K562 (cell line): ENCODE measurements at regions not wholly inside any gene's neighbourhood (a gene's known extent, or its start where the extent isn't known, plus 50 kb on each side); places are given as distances from the start of the nearest gene placed in this dataset.

Experiments used
- BCOR ChIP-seq: fragments of 450-650 bp; IDR thresholded peaks from 2 replicates; pipeline ENCODE4 v1.6.1; 2016
- CHD4 ChIP-seq: fragments of 200-600 bp; sonication (generic); IDR thresholded peaks from 3 replicates; pipeline ENCODE4 v1.6.1; 2012; ENCODE audit warnings: low read depth, mild to moderate bottlenecking, mixed read lengths, low read length, inconsistent platforms; ENCODE audit not compliant: insufficient read depth, insufficient replicate concordance, poor library complexity, severe bottlenecking
- GTF3C2 ChIP-seq: IDR thresholded peaks from 3 replicates; pipeline ENCODE4 v1.6.1; 2011; ENCODE audit warnings: borderline replicate concordance, mild to moderate bottlenecking, moderate library complexity; ENCODE audit not compliant: insufficient read length; ENCODE audit errors: extremely low read depth
- HNRNPL ChIP-seq: fragments of 200-400 bp; formaldehyde crosslinking; IDR thresholded peaks from 2 replicates; pipeline ENCODE4 v1.6.1; 2017; ENCODE audit warnings: low read depth, mild to moderate bottlenecking, low read length
- MCM2 ChIP-seq: fragments of 450-650 bp; IDR thresholded peaks from 2 replicates; pipeline ENCODE4 v1.6.1; 2017; ENCODE audit warnings: low read depth, mild to moderate bottlenecking
- MCM7 ChIP-seq, 2 experiments: fragments of 450-650 bp; IDR thresholded peaks; 2 replicates each; pipeline ENCODE4 v1.6.1; 2016 to 2018
- NCOA1 ChIP-seq: fragments of 450-650 bp; IDR thresholded peaks from 2 replicates; pipeline ENCODE4 v1.6.1; 2016; ENCODE audit warnings: low read depth
- NR2C2 ChIP-seq, 2 experiments: fragments of 200-800 bp in 1 of 2; sonication (Bioruptor generic) in 1 of 2; sonication (generic) in 1 of 2; formaldehyde crosslinking in 1 of 2; IDR thresholded peaks; 2 replicates each; pipeline versions ENCODE4 v1.6.1 to v1.8.0; 2016 to 2022; ENCODE audit warnings: mild to moderate bottlenecking in 1 of 2, missing compliant biosample characterization in 1 of 2, missing genetic modification characterization in 1 of 2, missing genetic modification reagents in 1 of 2
- PBX2 ChIP-seq, 2 experiments: IDR thresholded peaks in 1 of 2; conservative IDR thresholded peaks in 1 of 2; 2 replicates each; pipeline ENCODE4 v1.6.1; 2016; ENCODE audit warnings: low read depth in 2 of 2, mild to moderate bottlenecking in 1 of 2, missing compliant biosample characterization in 1 of 2, missing genetic modification characterization in 1 of 2, moderate library complexity in 1 of 2
- PHB ChIP-seq: fragments of 250-450 bp; sonication (Bioruptor Pico); IDR thresholded peaks from 2 replicates; pipeline ENCODE4 v1.5.0; 2021
- RNF2 ChIP-seq: sonication (generic); IDR thresholded peaks from 2 replicates; pipeline ENCODE4 v1.6.1; 2016
- SAFB2 ChIP-seq: fragments of 200-400 bp; formaldehyde crosslinking; IDR thresholded peaks from 2 replicates; pipeline ENCODE4 v1.6.1; 2018; ENCODE audit warnings: borderline replicate concordance, low read length, low read depth, moderate library complexity; ENCODE audit not compliant: severe bottlenecking
- SETDB1 ChIP-seq: IDR thresholded peaks from one replicate; pipeline ENCODE4 v1.6.1; 2012; ENCODE audit warnings: low read length, control low read depth, inconsistent platforms
- SIX5 ChIP-seq, 2 experiments: IDR thresholded peaks; 2 replicates each; pipeline ENCODE4 v1.6.1; 2011; ENCODE audit warnings: low read length in 2 of 2, borderline replicate concordance in 1 of 2, low read depth in 1 of 2, mild to moderate bottlenecking in 1 of 2, moderate library complexity in 1 of 2; ENCODE audit not compliant: insufficient read depth in 1 of 2
- SOX6 ChIP-seq: fragments of 450-650 bp; IDR thresholded peaks from 2 replicates; pipeline ENCODE4 v1.6.1; 2014; ENCODE audit warnings: mild to moderate bottlenecking
- SREBF1 ChIP-seq: fragments of 150-350 bp; IDR thresholded peaks from 2 replicates; pipeline ENCODE4 v1.6.1; 2014; ENCODE audit warnings: antibody characterized with exemption, low read depth, low read length, borderline replicate concordance
- TRIM24 ChIP-seq, 2 experiments: fragments of 450-650 bp; IDR thresholded peaks; 2 replicates each; pipeline ENCODE4 v1.6.1; 2016
- YY1 ChIP-seq, 3 experiments: IDR thresholded peaks; 2 replicates each; pipeline ENCODE4 v1.6.1; 2011; ENCODE audit warnings: low read length in 2 of 3, mild to moderate bottlenecking in 2 of 3, moderate library complexity in 2 of 3, borderline replicate concordance in 1 of 3, control low read depth in 1 of 3, low read depth in 1 of 3; ENCODE audit not compliant: insufficient read depth in 3 of 3, insufficient replicate concordance in 2 of 3, control insufficient read depth in 1 of 3, insufficient read length in 1 of 3; ENCODE audit errors: extremely low read depth in 1 of 3
- ZBTB49 ChIP-seq: sonication (generic); formaldehyde crosslinking; IDR thresholded peaks from 2 replicates; pipeline ENCODE4 v1.8.0; 2022; ENCODE audit warnings: missing genetic modification reagents, mild to moderate bottlenecking, borderline replicate concordance

- no peak for TF ChIP-seq PBX2 (CRISPR knock-in tag; IDR thresholded peaks at IDR 0.05; ENCODE audit: low read depth)
- TF ChIP-seq PBX2 (tag; conservative IDR thresholded peaks at IDR 0.05; ENCODE audit: low read depth): peak; percentile 75; the same call in 1 of the 2 replicates
- peak; percentile 75 to 79 for TF ChIP-seq TRIM24 (IDR thresholded peaks at IDR 0.05)
- no peak for TF ChIP-seq GTF3C2
- peak; percentile 57 for TF ChIP-seq SOX6
- no peak for TF ChIP-seq SETDB1
- no peak for TF ChIP-seq SAFB2
- TF ChIP-seq SIX5 (IDR thresholded peaks at IDR 0.05; ENCODE audit: borderline replicate concordance in 1 of 2, insufficient read depth in 1 of 2, low read depth in 1 of 2, low read length in 2 of 2): no peak
- TF ChIP-seq HNRNPL: no peak
- TF ChIP-seq YY1 (IDR thresholded peaks at IDR 0.05; ENCODE audit: borderline replicate concordance in 1 of 3, control insufficient read depth in 1 of 3, extremely low read depth in 1 of 3, insufficient read depth in 3 of 3, insufficient read length in 1 of 3, insufficient replicate concordance in 2 of 3, low read depth in 1 of 3, low read length in 2 of 3): no peak
- no peak for TF ChIP-seq MCM2
- TF ChIP-seq NR2C2 (CRISPR knock-in tag; IDR thresholded peaks at IDR 0.05): no peak
- no peak for TF ChIP-seq NR2C2 (tag; IDR thresholded peaks at IDR 0.05)
- TF ChIP-seq SREBF1: no peak
- TF ChIP-seq ZBTB49: no peak
- TF ChIP-seq CHD4: no peak
- TF ChIP-seq MCM7 (IDR thresholded peaks at IDR 0.05): no peak
- peak; percentile 77; the same call in 1 of the 2 replicates for TF ChIP-seq NCOA1
- peak; percentile 31; the same call in 1 of the 2 replicates for TF ChIP-seq RNF2
- no peak for TF ChIP-seq PHB
- TF ChIP-seq BCOR: peak; percentile 41; the same call in 1 of the 2 replicates
Measured at GRCh38 chr4:174423257-174423944, 98.9 kb downstream of the HPGD start (continued).
